WTC11 (cell line): ENCODE measurements at regions not wholly inside any gene's neighbourhood (a gene's known extent, or its start where the extent isn't known, plus 50 kb on each side); places are given as distances from the start of the nearest gene placed in this dataset.

Experiments used
- ATAC-seq: fragments of 200-7000 bp; cut with Tn5 transposase; 2 replicates; pipeline ENCODE4 v1.10.0; 2021; ENCODE audit warnings: mild to moderate bottlenecking, moderate library complexity
- CTCF ChIA-PET: fragments of 300-600 bp; sonication (Branson Sonifier 250); formaldehyde crosslinking; loops from one replicate; lab custom pipeline; 2021; ENCODE audit warnings: antibody characterized with exemption; lab: Charles Lee
- POLR2A ChIA-PET: fragments of 350-600 bp; sonication (Branson Sonifier 250); formaldehyde crosslinking; loops from one replicate; lab custom pipeline; 2021; ENCODE audit warnings: antibody characterized with exemption; lab: Charles Lee
- DNase-seq: peaks from one replicate; pipeline ENCODE4 v3.0.0; 2021; ENCODE audit warnings: low spot score
- H3K27ac Mint-ChIP-seq: 2 replicates; pipeline ENCODE4 v1.8.0; 2021; ENCODE audit warnings: mixed read lengths
- H3K27me3 Mint-ChIP-seq: 2 replicates; pipeline ENCODE4 v1.8.0; 2021; ENCODE audit warnings: low read depth, mild to moderate bottlenecking, moderate library complexity, mixed read lengths
- H3K36me3 Mint-ChIP-seq: 2 replicates; pipeline ENCODE4 v1.8.0; 2021; ENCODE audit warnings: mixed read lengths
- H3K4me1 Mint-ChIP-seq: 2 replicates; pipeline ENCODE4 v1.8.0; 2022; ENCODE audit warnings: mixed read lengths
- H3K4me3 Mint-ChIP-seq: 2 replicates; pipeline ENCODE4 v1.8.0; 2021; ENCODE audit warnings: mild to moderate bottlenecking, moderate library complexity, mixed read lengths
- H3K9me3 Mint-ChIP-seq: 2 replicates; pipeline ENCODE4 v1.8.0; 2021; ENCODE audit warnings: mixed read lengths
- CREB1 ChIP-seq: sonication (generic); formaldehyde crosslinking; IDR thresholded peaks from 2 replicates; pipeline ENCODE4 v1.8.0; 2023; ENCODE audit warnings: mild to moderate bottlenecking, missing genetic modification reagents
- GRHL2 ChIP-seq: fragments of 250-450 bp; sonication (Bioruptor Pico); IDR thresholded peaks from 2 replicates; pipeline ENCODE4 v1.8.0; 2022; ENCODE audit warnings: mild to moderate bottlenecking, moderate library complexity; ENCODE audit not compliant: insufficient replicate concordance, severe bottlenecking
- JUN ChIP-seq: sonication (generic); formaldehyde crosslinking; IDR thresholded peaks from 2 replicates; pipeline ENCODE4 v1.8.0; 2023; ENCODE audit warnings: mild to moderate bottlenecking, missing genetic modification reagents
- KAT7 ChIP-seq: sonication (generic); formaldehyde crosslinking; IDR thresholded peaks from 2 replicates; pipeline ENCODE4 v1.8.1; 2023; ENCODE audit warnings: missing genetic modification reagents, mild to moderate bottlenecking, borderline replicate concordance
- TCF7 ChIP-seq: sonication (generic); formaldehyde crosslinking; IDR thresholded peaks from 2 replicates; pipeline ENCODE4 v1.8.0; 2022; ENCODE audit warnings: mild to moderate bottlenecking, low read depth, missing genetic modification reagents, moderate library complexity
- TP53 ChIP-seq: sonication (generic); formaldehyde crosslinking; IDR thresholded peaks from 2 replicates; pipeline ENCODE4 v1.8.1; 2023; ENCODE audit warnings: mild to moderate bottlenecking, missing genetic modification reagents
- TF ChIP-seq, protein P1 (sequence below): sonication (generic); formaldehyde crosslinking; conservative IDR thresholded peaks from 2 replicates; pipeline ENCODE4 v1.8.1; 2022; ENCODE audit warnings: mild to moderate bottlenecking, missing genetic modification reagents
- TF ChIP-seq, protein P2 (sequence below): sonication (generic); formaldehyde crosslinking; IDR thresholded peaks from 2 replicates; pipeline ENCODE4 v1.8.1; 2022; ENCODE audit warnings: missing genetic modification reagents, borderline replicate concordance
- TF ChIP-seq, protein P3 (sequence below): sonication (generic); formaldehyde crosslinking; IDR thresholded peaks from 2 replicates; pipeline ENCODE4 v1.8.0; 2022; ENCODE audit warnings: mild to moderate bottlenecking, missing genetic modification reagents
- TF ChIP-seq, protein P4 (sequence below): fragments of 250-450 bp; sonication (Bioruptor Pico); IDR thresholded peaks from 2 replicates; pipeline ENCODE4 v1.9.0; 2021; ENCODE audit warnings: mild to moderate bottlenecking, borderline replicate concordance
- TF ChIP-seq, protein P5 (sequence below): sonication (generic); formaldehyde crosslinking; IDR thresholded peaks from 2 replicates; pipeline ENCODE4 v1.8.1; 2022; ENCODE audit warnings: low read depth, missing genetic modification reagents, borderline replicate concordance
- TF ChIP-seq, protein P6 (sequence below): sonication (generic); formaldehyde crosslinking; IDR thresholded peaks from 2 replicates; pipeline ENCODE4 v1.8.1; 2022; ENCODE audit warnings: low read depth, mild to moderate bottlenecking, moderate library complexity, missing genetic modification reagents, borderline replicate concordance
- TF ChIP-seq, protein P7 (sequence below): sonication (generic); formaldehyde crosslinking; IDR thresholded peaks from 2 replicates; pipeline ENCODE4 v1.8.0; 2022; ENCODE audit warnings: mild to moderate bottlenecking, missing genetic modification reagents
- TF ChIP-seq, protein P8 (sequence below): sonication (generic); formaldehyde crosslinking; IDR thresholded peaks from 2 replicates; pipeline ENCODE4 v1.8.1; 2022; ENCODE audit warnings: mild to moderate bottlenecking, missing genetic modification reagents, moderate library complexity, borderline replicate concordance

DNA sequence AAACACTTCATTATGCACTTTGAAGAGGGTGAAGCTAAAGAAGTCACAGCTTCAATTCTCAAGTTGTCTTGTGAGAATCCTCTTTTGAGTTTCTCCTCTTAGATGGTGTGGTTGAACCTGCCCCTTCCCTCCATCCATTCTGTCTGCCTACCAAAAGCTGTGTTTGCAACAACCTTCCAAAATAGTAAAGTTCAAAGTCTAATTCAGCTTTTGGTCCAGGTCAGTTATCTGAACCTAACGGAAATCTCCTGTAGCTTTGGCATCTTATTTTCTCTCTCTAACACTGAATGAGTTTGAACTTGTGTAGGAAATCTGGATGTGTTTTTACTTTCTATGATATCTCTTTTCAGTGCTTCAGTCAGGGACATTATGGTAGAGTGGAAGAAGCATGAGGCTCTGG lies 201.7 kb upstream of the AR start:
- H3K27ac Mint-ChIP-seq: no peak overlapping the region
- POLR2A ChIA-PET: no interaction called here
- TF ChIP-seq, protein P1, sequence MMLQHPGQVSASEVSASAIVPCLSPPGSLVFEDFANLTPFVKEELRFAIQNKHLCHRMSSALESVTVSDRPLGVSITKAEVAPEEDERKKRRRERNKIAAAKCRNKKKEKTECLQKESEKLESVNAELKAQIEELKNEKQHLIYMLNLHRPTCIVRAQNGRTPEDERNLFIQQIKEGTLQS: no peak
- TF ChIP-seq, protein P2, sequence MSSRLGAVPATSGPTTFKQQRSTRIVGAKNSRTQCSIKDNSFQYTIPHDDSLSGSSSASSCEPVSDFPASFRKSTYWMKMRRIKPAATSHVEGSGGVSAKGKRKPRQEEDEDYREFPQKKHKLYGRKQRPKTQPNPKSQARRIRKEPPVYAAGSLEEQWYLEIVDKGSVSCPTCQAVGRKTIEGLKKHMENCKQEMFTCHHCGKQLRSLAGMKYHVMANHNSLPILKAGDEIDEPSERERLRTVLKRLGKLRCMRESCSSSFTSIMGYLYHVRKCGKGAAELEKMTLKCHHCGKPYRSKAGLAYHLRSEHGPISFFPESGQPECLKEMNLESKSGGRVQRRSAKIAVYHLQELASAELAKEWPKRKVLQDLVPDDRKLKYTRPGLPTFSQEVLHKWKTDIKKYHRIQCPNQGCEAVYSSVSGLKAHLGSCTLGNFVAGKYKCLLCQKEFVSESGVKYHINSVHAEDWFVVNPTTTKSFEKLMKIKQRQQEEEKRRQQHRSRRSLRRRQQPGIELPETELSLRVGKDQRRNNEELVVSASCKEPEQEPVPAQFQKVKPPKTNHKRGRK (CRISPR knock-in tag): no peak
- TF ChIP-seq, protein P3, sequence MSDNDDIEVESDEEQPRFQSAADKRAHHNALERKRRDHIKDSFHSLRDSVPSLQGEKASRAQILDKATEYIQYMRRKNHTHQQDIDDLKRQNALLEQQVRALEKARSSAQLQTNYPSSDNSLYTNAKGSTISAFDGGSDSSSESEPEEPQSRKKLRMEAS (CRISPR knock-in tag): no peak
- TF ChIP-seq, protein P4, sequence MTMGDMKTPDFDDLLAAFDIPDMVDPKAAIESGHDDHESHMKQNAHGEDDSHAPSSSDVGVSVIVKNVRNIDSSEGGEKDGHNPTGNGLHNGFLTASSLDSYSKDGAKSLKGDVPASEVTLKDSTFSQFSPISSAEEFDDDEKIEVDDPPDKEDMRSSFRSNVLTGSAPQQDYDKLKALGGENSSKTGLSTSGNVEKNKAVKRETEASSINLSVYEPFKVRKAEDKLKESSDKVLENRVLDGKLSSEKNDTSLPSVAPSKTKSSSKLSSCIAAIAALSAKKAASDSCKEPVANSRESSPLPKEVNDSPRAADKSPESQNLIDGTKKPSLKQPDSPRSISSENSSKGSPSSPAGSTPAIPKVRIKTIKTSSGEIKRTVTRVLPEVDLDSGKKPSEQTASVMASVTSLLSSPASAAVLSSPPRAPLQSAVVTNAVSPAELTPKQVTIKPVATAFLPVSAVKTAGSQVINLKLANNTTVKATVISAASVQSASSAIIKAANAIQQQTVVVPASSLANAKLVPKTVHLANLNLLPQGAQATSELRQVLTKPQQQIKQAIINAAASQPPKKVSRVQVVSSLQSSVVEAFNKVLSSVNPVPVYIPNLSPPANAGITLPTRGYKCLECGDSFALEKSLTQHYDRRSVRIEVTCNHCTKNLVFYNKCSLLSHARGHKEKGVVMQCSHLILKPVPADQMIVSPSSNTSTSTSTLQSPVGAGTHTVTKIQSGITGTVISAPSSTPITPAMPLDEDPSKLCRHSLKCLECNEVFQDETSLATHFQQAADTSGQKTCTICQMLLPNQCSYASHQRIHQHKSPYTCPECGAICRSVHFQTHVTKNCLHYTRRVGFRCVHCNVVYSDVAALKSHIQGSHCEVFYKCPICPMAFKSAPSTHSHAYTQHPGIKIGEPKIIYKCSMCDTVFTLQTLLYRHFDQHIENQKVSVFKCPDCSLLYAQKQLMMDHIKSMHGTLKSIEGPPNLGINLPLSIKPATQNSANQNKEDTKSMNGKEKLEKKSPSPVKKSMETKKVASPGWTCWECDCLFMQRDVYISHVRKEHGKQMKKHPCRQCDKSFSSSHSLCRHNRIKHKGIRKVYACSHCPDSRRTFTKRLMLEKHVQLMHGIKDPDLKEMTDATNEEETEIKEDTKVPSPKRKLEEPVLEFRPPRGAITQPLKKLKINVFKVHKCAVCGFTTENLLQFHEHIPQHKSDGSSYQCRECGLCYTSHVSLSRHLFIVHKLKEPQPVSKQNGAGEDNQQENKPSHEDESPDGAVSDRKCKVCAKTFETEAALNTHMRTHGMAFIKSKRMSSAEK: no peak
- TF ChIP-seq, protein P5, sequence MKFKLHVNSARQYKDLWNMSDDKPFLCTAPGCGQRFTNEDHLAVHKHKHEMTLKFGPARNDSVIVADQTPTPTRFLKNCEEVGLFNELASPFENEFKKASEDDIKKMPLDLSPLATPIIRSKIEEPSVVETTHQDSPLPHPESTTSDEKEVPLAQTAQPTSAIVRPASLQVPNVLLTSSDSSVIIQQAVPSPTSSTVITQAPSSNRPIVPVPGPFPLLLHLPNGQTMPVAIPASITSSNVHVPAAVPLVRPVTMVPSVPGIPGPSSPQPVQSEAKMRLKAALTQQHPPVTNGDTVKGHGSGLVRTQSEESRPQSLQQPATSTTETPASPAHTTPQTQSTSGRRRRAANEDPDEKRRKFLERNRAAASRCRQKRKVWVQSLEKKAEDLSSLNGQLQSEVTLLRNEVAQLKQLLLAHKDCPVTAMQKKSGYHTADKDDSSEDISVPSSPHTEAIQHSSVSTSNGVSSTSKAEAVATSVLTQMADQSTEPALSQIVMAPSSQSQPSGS (CRISPR knock-in tag): no peak
- TF ChIP-seq TP53 (CRISPR knock-in tag): no peak
- TF ChIP-seq, all 79 proteins: peak for 0
- Mint-ChIP-seq H3K4me1 (peaks cover 14% of the 10 kb centered on the region), H3K36me3 (no peaks in the 10 kb centered on the region), H3K27me3 (no peaks in the 10 kb centered on the region), H3K9me3 (no peaks in the 10 kb centered on the region), H3K4me3 (no peak overlapping the region)
- DNase-seq (no peak), ATAC-seq (no peak)
- CTCF ChIA-PET: no interaction called here

DNA sequence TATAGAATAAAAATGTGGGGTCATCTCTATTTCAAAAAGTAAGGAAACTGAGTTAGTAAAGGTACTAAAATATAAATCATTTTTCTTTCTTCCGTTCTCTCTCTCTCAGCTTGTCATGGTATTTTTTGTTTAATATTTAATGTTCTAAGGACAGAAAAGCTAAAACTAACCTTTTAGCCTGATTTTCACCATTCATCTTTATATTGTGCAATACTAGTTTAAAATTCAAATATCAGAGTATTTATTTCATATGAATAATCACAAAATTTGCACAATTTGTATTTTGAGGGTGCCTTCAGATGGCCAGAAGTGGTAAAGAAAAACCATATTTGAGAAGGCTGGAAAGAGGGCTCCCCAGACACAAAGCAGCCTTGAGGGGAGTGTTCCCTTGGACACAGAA lies 197.6 kb upstream of the AR start:
- Mint-ChIP-seq H3K27me3 (no peaks in the 10 kb centered on the region; the same call in 1 of the 2 replicates), H3K4me3 (no peak overlapping the region), H3K9me3 (no peaks in the 10 kb centered on the region), H3K27ac (no peak overlapping the region), H3K36me3 (no peaks in the 10 kb centered on the region), H3K4me1 (peaks cover 14% of the 10 kb centered on the region)
- no peak for TF ChIP-seq KAT7
- no peak for TF ChIP-seq TCF7 (CRISPR knock-in tag)
- TF ChIP-seq GRHL2 (CRISPR knock-in tag): no peak
- TF ChIP-seq, protein P6, sequence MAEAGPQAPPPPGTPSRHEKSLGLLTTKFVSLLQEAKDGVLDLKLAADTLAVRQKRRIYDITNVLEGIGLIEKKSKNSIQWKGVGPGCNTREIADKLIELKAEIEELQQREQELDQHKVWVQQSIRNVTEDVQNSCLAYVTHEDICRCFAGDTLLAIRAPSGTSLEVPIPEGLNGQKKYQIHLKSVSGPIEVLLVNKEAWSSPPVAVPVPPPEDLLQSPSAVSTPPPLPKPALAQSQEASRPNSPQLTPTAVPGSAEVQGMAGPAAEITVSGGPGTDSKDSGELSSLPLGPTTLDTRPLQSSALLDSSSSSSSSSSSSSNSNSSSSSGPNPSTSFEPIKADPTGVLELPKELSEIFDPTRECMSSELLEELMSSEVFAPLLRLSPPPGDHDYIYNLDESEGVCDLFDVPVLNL (CRISPR knock-in tag): no peak
- POLR2A ChIA-PET: no interaction called here
- no peak for DNase-seq
- CTCF ChIA-PET: no interaction called here
- no peak for ATAC-seq

DNA sequence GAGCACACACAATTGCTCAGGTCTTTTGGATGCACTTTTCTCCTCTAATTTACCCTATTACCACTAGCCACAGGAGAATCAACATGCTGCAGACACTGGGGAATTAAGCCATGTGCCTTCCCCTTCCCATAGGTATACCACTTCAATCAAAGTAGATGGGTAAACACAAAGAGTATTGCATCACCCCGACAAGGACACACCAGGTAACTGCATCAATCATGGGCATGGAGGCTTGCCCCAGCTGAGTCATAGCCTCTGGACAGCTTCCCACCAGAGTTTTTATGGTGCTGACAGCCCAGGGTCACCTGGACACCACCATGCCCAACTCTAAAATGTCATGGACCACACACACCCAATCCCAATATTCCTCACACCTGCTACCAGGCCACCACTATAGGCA lies 197.2 kb upstream of the AR start:
- H3K9me3 Mint-ChIP-seq: no peaks in the 10 kb centered on the region
- POLR2A ChIA-PET: no interaction called here
- ATAC-seq: no peak
- TF ChIP-seq, protein P4: no peak
- TF ChIP-seq CREB1 (CRISPR knock-in tag) (no peak), JUN (CRISPR knock-in tag) (no peak)
- TF ChIP-seq, protein P7, sequence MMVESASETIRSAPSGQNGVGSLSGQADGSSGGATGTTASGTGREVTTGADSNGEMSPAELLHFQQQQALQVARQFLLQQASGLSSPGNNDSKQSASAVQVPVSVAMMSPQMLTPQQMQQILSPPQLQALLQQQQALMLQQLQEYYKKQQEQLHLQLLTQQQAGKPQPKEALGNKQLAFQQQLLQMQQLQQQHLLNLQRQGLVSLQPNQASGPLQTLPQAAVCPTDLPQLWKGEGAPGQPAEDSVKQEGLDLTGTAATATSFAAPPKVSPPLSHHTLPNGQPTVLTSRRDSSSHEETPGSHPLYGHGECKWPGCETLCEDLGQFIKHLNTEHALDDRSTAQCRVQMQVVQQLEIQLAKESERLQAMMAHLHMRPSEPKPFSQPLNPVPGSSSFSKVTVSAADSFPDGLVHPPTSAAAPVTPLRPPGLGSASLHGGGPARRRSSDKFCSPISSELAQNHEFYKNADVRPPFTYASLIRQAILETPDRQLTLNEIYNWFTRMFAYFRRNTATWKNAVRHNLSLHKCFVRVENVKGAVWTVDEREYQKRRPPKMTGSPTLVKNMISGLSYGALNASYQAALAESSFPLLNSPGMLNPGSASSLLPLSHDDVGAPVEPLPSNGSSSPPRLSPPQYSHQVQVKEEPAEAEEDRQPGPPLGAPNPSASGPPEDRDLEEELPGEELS (CRISPR knock-in tag): no peak
- TF ChIP-seq, protein P8, sequence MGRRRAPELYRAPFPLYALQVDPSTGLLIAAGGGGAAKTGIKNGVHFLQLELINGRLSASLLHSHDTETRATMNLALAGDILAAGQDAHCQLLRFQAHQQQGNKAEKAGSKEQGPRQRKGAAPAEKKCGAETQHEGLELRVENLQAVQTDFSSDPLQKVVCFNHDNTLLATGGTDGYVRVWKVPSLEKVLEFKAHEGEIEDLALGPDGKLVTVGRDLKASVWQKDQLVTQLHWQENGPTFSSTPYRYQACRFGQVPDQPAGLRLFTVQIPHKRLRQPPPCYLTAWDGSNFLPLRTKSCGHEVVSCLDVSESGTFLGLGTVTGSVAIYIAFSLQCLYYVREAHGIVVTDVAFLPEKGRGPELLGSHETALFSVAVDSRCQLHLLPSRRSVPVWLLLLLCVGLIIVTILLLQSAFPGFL: no peak

More for the DNA sequence above, 197.2 kb upstream of the AR start:
- Mint-ChIP-seq H3K4me3 (no peak overlapping the region), H3K27ac (no peak overlapping the region), H3K4me1 (peaks cover 14% of the 10 kb centered on the region), H3K36me3 (no peaks in the 10 kb centered on the region), H3K27me3 (no peaks in the 10 kb centered on the region; the same call in 1 of the 2 replicates)
- CTCF ChIA-PET: no interaction called here
- no peak for DNase-seq
